HG02759 (cell line): ENCODE measurements at regions not wholly inside any gene's neighbourhood (a gene's known extent, or its start where the extent isn't known, plus 50 kb on each side); places are given as distances from the start of the nearest gene placed in this dataset.

Source experiments
- ATAC-seq: cut with Tn5 transposase; IDR thresholded peaks from one replicate; pipeline ENCODE4 v1.9.1; 2021; ENCODE audit warnings: mild to moderate bottlenecking, moderate library complexity; ENCODE audit not compliant: unreplicated experiment

GRCh38 chr18:78031589-78031988, 781.9 kb downstream of the GALR1 start:
- no peak for ATAC-seq

- ATAC-seq = no peak
Measured at GRCh38 chr18:78031991-78032390, 782.3 kb downstream of the GALR1 start.

GRCh38 chr18:78032574-78032973, 782.9 kb downstream of the GALR1 start:
- ATAC-seq = no peak

GRCh38 chr18:78034755-78035154, 785.1 kb downstream of the GALR1 start:
- no peak for ATAC-seq

DNA sequence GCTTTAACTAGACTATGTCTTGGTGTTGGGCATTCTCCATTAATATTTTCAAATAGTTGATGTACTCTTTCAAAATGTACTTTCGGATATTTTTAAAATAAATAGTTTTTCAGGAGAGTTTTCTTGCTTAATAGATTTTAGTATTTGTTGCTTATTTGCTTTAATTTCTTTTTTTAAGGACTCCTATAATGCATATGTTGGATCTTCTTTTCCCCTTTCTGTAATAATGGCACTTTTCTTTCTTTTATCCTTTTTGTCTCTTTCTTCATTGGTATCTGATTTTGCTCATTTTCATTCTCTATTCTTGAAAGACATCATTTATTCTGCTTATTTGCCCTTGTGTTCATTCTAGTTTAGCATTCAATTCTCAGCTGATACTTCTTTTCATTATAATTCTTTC, 791.6 kb downstream of the GALR1 start:
- no peak for ATAC-seq

GRCh38 chr18:78046631-78047030, 797.0 kb downstream of the GALR1 start:
- ATAC-seq = no peak

DNA sequence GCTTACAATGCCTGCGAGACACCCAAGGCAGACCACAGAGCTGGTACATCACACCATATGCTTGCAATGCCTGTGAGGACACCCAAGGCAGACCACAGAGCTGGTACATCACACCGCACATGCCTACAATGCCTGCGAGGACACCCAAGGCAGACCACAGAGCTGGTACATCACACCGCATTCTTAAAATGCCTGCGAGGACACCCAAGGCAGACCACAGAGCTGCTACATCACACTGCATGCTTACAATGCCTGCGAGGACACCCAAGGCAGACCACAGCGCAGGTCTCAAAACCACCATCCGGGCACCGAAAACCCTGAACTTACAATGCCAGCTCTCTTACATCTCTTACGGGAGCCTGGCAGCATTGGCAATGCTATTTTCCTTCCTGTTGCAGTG, 799.6 kb downstream of the GALR1 start:
- no peak for ATAC-seq

- ATAC-seq = no peak
Measured at GRCh38 chr18:78054801-78055200, 805.2 kb downstream of the GALR1 start.

DNA sequence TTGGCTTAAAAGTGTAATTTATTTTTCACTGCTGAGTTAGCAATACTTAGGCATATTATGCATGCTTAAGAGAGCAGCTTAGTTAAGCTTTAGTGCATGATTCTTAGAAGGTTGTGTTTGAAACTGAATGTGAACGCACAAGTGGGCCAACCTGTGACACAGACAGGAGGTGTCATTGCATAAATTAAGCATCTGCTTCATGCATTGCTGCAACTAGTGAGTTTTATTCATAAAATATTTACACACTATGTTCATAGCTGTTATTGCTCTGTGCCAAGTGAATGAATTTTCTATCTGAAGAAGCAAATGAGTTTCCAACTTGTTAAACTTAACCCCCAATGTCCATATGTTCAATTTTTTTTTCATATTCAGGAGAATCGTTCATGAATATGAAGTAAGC, 806.4 kb downstream of the GALR1 start:
- ATAC-seq = no peak

DNA sequence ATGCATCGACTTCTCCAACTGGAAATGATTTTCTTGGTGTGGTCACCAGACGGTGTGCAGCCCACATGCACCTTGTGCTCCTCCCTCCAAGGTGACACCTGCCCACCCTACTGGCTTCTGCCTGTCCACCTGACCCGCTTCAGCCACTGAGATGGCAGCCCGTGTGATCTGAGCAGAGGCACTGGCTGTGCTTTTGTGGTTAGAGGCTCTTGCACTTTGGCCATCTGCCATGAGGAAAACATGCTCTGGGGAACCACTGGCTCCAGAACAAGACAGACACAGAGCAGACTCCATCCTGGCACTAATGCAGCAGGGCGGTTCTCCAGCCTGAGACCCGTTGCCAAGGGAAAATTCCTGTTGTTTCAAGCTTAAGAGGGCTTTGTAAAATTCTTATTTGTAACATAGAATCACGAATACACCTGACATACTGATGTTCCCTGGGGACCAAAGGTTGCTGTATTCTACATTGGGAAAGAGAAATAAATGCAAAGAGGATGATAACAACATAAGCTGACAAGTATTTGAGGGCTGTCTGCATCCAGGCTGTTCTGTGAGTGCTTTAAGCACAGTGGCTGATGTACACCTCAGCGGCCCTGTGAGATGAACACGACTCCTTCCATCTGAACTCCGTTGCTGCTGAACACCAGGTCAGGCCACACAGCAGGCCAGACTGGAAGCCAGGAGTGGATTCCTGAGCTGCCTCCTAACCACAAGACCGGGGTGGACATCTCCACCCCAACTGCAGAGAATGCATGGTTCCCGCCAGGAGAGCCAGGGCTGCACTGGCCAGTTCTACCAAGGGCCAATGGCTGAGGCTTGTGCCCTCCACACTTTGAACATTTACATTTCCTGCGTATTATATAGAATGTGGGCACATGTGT, 820.4 kb downstream of the GALR1 start:
- no peak for ATAC-seq

DNA sequence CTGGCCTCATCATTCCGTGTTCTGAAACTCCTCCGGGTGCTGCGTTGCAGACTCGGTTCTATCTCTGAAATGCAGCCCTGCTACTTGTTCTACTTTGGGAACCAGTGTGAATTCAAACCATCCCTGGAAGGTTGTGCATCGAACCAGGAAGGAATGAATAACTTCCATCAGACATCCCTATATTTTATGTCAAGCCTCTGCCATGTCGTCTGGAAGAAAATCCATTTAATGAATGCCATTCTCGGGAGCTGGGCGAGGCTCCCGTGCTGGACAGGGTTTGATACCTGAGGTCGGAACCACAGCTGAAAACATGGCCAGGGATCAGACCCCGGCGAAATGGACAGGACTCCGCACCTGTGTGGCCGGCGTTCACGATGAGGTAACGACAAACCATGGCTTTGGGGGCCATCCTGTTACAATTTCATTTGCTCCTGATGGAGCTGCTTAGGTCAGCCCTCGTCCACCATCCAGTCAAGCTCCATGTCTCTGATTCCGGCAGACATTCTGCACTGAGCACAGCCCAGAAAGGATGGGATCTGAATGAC, 821.6 kb downstream of the GALR1 start:
- no peak for ATAC-seq

DNA sequence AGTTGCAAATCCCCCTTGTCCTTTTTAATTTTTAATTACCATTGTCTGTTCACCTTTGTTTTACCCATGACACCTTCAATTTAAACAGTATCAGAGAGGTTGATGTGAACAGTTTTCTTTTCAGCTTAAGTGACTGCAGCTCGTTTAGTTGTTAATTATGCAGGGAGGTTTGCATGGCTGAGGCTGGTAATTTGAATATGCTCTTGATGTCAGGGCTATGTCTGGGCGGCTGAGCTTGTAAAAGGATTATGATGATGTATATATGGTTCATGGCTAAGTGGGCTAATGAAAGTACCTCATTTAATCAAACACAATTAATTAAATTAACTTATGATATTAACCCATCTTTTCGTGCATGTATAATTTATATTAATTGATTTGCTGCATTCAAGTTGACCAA, 822.1 kb downstream of the GALR1 start:
- ATAC-seq = no peak

GRCh38 chr18:78072375-78072774, 822.7 kb downstream of the GALR1 start:
- no peak for ATAC-seq

DNA sequence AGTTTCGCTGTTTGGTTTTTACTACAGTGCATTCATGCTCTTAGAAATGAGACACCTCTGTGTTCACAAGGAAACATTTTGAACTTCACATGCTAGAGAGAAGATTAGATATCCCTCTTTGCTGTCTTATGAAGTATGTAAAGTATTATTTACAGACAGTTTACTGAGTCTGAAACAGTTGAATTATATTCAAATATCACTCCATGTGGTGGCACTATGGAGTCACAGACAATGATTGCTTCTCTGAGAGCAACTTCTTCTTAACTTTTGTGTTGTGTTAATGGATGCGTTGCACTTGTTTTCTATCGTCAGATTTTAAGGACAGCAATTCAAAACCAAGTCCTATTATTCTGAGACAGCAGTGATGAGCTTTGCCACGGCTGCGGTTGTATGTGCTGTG, 823.6 kb downstream of the GALR1 start:
- ATAC-seq = no peak

DNA sequence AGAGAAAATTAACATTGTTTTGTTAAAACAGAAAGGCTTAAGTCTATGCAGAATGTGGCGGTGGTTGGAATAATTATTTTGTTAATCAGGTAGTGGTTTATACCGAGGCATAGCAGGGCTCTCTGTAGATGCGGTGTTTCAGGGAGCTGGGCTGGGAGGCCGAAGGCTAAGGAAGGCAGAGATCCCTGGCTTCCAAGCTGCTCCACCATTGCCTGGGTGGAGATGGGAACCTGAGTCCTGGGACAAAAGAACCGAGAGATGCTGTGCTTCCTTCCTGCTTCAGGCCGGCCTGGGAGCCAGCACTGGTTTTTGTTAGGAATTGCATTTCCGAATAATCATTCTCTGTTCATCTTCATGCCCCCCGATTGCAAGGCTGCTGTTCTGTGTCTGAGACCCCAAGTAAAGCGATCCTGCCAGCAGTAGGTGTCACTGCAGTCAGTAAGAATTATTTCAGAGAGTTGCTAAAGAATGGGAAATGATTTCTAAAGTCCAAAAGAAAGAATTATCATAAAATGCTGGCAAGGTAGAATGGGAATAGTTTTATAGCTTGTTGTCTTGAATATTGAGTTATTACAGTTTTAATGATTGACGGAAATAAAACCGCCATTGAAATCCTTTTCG, 824.9 kb downstream of the GALR1 start:
- ATAC-seq = no peak

DNA sequence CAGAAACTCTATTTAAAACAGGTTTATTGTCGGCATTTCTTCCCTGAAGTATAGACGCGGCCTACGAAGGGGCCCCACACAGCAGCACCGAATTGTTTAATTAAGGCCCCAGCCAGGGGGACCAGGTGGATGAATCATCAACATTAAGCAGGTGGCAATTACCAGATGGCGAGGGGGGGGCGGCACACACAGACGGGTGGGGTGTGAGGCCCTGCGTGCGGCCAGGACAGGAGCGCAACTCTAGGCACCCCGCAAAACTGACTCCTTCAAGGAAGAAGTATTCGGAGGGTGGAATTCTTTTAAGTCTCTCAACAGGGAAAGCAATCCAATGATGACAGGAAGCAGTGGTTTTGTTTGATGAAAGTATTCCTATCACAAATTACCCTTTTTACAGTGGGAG, 830.4 kb downstream of the GALR1 start:
- no peak for ATAC-seq

- ATAC-seq = no peak
Measured at GRCh38 chr18:78080761-78081160, 831.1 kb downstream of the GALR1 start.

DNA sequence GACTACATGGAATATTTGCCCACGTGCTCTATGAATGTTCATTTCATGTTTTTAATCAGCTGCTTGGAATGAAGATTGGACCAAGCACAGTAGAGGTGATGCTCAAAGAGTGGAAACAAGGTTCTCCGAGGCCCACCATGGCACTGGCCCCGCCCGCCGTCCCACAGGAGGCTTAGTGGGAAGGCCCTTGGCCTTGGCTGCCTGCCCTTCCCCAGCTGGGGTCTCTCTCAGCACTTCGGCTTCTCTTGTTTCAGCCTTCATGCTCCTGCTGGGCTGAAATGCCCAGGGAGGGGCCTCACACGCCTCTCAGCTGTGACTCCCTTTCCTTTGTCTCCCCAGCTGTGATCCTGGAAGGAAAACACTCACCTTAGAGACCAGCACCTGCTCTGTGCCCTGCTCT, 833.2 kb downstream of the GALR1 start:
- no peak for ATAC-seq

GRCh38 chr18:78085241-78086185, 835.9 kb downstream of the GALR1 start:
- no peak for ATAC-seq

GRCh38 chr18:78086931-78087330, 837.3 kb downstream of the GALR1 start:
- no peak for ATAC-seq

GRCh38 chr18:78087338-78087737, 837.7 kb downstream of the GALR1 start:
- no peak for ATAC-seq
